GM18498 (cell line): ENCODE measurements at regions not wholly inside any gene's neighbourhood (a gene's known extent, or its start where the extent isn't known, plus 50 kb on each side); places are given as distances from the start of the nearest gene placed in this dataset.

Experiments
- ATAC-seq: cut with Tn5 transposase; IDR thresholded peaks from one replicate; pipeline ENCODE4 v1.9.1; 2021; ENCODE audit warnings: mild to moderate bottlenecking, moderate library complexity; ENCODE audit not compliant: unreplicated experiment

GRCh38 chr5:158485604-158486081 is 614.1 kb downstream of the EBF1 start:
- ATAC-seq: no peak

- no peak for ATAC-seq
Measured at GRCh38 chr5:158485047-158485446, 614.7 kb downstream of the EBF1 start.

- no peak for ATAC-seq
Measured at GRCh38 chr5:158484150-158484549, 615.6 kb downstream of the EBF1 start.

- ATAC-seq: no peak
Measured at GRCh38 chr5:158483281-158483860, 616.3 kb downstream of the EBF1 start.

GRCh38 chr5:158482125-158482524 is 617.6 kb downstream of the EBF1 start:
- no peak for ATAC-seq

GRCh38 chr5:158478139-158478538 is 619.2 kb upstream of the CLINT1 start:
- no peak for ATAC-seq

GRCh38 chr5:158477214-158477613 is 618.3 kb upstream of the CLINT1 start:
- ATAC-seq: no peak

GRCh38 chr5:158473016-158473635 is 614.2 kb upstream of the CLINT1 start:
- ATAC-seq: no peak

- ATAC-seq: no peak
Measured at GRCh38 chr5:158471535-158471924, 612.6 kb upstream of the CLINT1 start.

GRCh38 chr5:158470764-158471534 is 612.0 kb upstream of the CLINT1 start:
- ATAC-seq: no peak

- no peak for ATAC-seq
Measured at GRCh38 chr5:158468444-158468843, 609.5 kb upstream of the CLINT1 start.

GRCh38 chr5:158466191-158466590 is 607.2 kb upstream of the CLINT1 start:
- ATAC-seq: no peak

GRCh38 chr5:158465086-158465972 is 606.4 kb upstream of the CLINT1 start:
- ATAC-seq: no peak

- no peak for ATAC-seq
Measured at GRCh38 chr5:158464383-158464782, 605.4 kb upstream of the CLINT1 start.

GRCh38 chr5:158463938-158464337 is 605.0 kb upstream of the CLINT1 start:
- no peak for ATAC-seq

GRCh38 chr5:158463188-158463587 is 604.2 kb upstream of the CLINT1 start:
- ATAC-seq: no peak

- ATAC-seq: no peak
Measured at GRCh38 chr5:158462349-158463114, 603.6 kb upstream of the CLINT1 start.

- no peak for ATAC-seq
Measured at GRCh38 chr5:158461240-158461854, 602.4 kb upstream of the CLINT1 start.

- ATAC-seq: no peak
Measured at GRCh38 chr5:158458086-158458485, 599.1 kb upstream of the CLINT1 start.

GRCh38 chr5:158456756-158457155 is 597.8 kb upstream of the CLINT1 start:
- ATAC-seq: no peak
